Non-pigmented ciliary epithelial cell (primary cell): ENCODE measurements at regions not wholly inside any gene's neighbourhood (a gene's known extent, or its start where the extent isn't known, plus 50 kb on each side); places are given as distances from the start of the nearest gene placed in this dataset.
A peak's percentile ranks its signal among the peaks of the same experiment; 100 is the strongest.
"Not testable (repeated sequence)": the region's sequence is repeated elsewhere in the genome, so short reads cannot be mapped to it uniquely, and the experiment has no call there.

Experiments
- DNase-seq: peaks from one replicate; pipeline ENCODE4 v3.0.0-alpha.2; 2010; ENCODE audit warnings: low read depth

DNA sequence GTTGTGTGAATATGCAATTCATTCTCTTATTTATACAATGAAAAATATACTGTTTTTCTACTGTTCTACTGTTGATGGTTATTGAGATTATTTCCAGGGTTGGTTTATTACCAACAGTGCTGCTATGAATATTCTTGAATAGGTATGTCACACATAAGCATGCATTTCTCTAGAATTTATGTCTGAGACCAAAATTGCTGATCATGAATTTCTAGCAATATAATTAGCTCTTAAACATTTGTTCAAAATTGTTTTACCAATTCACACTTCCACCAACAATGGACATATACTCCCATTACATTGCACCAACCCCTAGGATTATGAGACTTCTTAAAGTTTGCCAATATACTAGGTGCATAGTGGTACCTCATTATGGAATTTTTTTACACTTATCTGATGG is 164.1 kb upstream of the KCNQ5 start:
- no peak for DNase-seq

DNA sequence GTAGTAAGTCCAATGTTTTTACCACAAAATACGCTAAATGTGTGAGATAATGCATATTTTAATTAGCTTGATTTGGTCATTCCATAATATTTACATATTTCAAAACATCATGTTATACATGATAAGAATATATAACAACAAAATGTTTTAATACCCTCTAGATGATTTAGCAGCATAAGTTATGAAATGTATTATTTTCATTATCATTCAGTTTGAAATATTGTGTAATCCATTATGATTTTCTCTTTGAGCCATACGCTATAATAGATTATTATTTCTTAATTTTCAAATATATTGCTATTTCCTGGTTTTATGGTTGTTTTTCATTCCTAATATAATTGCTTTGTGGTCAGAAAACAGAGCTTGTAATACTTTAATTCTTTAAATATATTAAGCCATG is 163.3 kb upstream of the KCNQ5 start:
- no peak for DNase-seq

GRCh38 chr6:72461144-72461543 is 160.7 kb upstream of the KCNQ5 start:
- peak; percentile 35 for DNase-seq

DNA sequence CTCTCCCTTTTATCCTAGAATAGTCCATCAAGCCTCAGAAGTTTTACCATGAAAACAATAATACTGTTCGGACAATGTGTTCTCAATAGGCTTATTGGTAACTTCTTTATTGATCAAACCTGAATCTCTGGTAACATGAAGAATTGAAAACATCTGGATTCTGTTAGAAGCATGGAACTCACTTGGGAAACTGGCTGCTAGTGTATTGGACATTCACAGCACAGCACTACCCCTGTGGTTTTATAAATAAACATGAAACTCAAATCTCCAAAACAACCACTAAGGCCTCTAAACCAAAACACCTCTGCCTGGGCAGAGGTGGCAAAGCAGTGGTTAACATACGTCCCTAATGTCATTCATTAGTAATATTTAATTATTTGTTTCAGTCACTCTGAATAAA is 157.6 kb upstream of the KCNQ5 start:
- DNase-seq = no peak

GRCh38 chr6:72464791-72465691 is 156.8 kb upstream of the KCNQ5 start:
- DNase-seq = peak; percentile 28

- DNase-seq = no peak
Measured at GRCh38 chr6:72466471-72466870, 155.4 kb upstream of the KCNQ5 start.

DNA sequence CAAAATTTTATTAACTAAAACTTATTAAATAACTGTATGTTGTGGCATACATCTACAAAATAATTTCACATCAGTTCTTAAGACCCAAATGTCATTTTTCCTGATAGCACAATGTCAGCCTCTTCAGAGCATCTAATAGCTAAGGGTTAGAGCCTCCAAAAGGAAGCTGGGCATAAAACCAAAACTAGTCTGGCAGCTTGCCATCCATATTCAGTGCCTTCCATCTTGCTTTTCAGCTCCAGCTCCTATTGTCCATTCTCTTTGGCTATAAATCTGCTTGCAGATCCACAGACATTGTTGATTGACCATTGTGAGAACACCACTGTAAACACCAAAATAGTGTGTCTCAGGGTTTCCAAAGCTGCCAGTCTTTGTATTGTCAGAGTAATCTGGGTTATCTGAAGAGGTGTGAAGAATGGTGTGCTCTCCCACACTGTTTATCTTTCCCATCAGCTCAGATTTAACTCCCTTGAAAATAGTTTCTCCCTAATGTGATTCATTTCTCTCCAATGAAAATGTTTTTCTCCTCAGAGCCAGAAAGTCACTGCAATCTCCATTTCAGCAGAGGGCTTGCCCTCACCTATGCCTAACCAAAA is 154.8 kb upstream of the KCNQ5 start:
- DNase-seq = no peak

- not testable (repeated sequence) for DNase-seq
Measured at GRCh38 chr6:72469406-72469983, 152.4 kb upstream of the KCNQ5 start.

- DNase-seq = no peak
Measured at GRCh38 chr6:72476051-72476450, 145.8 kb upstream of the KCNQ5 start.

DNA sequence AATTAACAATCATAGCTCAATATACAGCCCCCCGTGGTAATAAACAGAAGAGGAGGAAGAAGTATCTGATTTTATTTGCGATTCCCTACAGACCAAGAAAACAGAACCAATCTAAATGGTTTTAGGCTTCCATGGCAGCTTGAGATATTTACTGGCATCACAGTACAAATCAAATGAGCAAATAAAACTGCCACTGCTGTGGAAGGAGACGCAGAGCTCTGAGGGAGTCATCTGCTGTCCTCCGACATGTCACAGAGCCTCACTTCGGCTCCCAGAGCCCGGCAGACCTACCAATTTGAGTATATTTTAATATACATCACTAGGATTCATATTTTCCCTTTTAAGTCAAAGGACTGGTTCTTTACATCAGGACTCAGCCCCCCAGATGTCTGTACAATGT is 145.2 kb upstream of the KCNQ5 start:
- no peak for DNase-seq

DNA sequence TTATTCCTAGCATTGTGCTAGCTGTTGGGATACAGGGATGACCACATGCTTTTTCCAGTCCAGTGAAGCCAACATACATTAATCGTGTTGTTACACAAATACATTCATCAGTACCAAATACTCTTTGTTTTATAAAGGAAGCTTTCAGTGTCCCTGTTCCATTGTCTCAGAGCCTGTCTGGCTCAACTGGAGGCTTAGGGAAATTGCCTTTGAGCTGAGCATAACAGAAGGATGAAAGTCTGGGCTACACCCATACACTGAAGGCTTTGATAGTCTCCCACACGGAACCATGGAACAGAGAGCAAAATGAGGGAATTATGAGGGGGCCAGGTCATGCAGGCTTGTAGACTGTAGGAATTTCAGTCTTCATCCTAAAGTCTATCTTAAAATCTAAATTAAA is 126.4 kb upstream of the KCNQ5 start:
- DNase-seq = no peak

DNA sequence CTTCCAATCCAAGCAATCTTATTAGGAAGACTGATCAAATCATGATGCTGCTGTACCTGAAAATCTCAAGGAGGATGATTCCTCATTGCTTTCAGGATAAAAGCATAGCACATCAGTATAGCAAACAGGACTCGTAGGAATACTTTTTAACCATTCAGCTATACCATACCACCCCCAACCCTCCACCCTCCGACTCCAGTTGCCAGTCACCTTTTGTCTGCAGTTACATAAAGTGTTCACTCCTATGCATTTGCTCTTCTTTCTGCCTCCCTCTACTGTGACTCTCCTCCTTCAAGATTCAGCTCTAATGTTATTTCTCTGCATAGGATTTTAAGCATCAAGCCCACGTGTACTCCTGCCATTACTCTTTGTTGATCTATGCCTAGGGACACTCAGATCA is 124.7 kb upstream of the KCNQ5 start:
- DNase-seq = no peak

GRCh38 chr6:72500669-72501068 is 121.2 kb upstream of the KCNQ5 start:
- no peak for DNase-seq

DNA sequence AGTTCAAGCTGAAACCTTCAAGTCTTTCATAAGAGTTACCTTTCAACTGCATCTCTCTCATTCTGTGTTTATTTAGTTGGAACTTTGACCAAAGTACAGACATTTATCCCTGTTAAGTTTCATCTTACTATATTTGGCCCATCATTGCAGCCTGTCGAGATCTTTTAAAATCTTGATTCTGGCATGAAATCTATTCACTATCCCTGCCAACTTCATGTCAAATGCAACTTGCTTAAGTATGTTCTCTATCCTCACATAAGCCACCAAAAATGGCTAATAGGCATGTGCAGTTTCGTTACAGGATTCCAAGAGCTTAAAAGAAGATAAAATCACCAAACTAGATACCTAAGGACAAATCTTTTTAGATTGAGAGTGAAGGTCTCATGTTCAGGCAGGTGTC is 117.5 kb upstream of the KCNQ5 start:
- DNase-seq = no peak

- no peak for DNase-seq
Measured at GRCh38 chr6:72505446-72505845, 116.4 kb upstream of the KCNQ5 start.

GRCh38 chr6:72519871-72520270 is 102.0 kb upstream of the KCNQ5 start:
- DNase-seq = no peak

DNA sequence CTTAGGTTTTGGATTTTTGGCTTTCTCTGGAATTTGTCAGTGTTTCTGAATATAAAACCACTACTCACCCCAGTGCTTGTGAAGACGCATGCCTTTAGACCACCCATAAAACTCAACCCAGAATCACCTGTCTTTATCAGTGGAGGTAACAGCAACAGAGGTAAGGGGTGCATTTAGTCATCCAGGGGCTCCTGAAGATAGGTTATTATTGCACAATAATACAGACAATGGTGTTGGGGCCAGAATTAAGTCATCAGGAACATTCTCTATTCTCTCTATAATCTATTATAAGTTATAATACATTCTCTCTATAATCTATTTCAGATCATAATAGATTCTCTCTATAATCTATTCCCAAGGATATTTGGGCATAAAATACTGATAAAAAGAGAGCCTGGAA is 100.2 kb upstream of the KCNQ5 start:
- DNase-seq = no peak

DNA sequence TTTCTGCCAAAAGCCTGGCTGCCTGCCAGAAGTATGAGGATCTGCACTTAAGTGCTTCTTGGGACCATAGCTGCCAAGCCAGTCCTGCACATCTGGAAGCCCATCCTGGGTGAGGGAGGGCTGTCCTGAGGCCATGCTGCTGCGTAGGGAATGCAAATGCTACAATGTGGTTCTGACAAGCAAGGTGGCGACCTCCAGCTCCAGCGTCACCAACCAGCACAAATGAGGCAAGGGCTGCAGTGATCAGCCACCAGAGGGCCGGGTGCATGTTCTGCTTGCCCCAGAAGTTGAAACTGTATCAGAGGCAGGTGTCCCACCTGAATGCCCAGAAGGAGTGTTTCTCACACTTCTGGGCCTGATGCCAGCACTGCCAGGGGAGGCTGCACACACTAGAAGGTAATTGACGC is 99.1 kb upstream of the KCNQ5 start:
- no peak for DNase-seq

GRCh38 chr6:72524011-72524645 is 97.7 kb upstream of the KCNQ5 start:
- no peak for DNase-seq

DNA sequence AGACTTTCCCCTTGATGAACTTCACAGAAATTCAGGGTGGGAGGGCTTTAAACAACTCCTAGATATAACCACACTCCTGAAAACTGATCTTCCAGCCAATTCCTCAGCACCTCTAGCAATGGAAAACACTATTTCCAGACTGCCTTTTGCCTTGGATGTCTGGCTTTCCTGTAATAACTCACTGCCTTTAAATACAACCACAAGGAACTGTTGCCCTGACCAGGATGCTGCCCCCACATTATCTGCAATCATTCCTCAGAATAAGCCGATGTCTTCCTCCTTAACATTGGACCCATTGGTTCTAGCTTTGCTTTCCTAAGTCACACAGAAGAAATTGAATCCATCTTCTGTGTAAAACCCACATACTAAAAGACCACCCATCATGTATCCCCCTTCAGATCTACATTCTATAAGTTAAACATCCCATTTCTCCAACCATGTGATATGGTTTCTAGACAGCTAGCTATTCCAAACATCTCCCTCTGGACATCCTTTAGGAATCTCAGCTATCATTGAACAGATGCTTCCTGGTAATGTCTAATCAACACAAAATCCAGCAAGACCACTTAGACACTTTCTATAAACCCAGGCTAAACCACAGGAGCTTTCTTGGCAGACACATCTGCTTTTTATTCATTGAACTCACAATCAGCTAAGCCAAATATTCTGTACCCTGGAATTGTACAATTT is 95.9 kb upstream of the KCNQ5 start:
- peak; percentile 3 for DNase-seq

GRCh38 chr6:72530152-72530551 is 91.7 kb upstream of the KCNQ5 start:
- no peak for DNase-seq

DNA sequence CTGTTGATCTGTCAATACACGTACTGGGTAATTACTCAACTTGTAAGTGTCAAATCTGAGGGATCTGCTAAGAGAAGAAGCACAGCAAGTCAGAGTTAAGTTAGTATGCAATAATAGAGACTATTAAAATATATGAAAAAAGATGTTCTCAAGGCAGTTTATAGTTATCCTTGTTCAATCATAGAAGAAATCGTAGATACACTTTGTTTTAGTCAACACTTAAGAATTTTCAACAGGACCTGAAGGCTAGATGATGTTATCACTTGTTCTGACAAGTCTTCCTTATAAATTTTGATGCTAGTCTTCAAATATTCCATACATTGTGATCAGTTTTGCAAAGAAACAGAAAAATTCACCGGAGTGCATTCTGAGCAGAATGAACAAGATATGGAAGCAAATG is 91.1 kb upstream of the KCNQ5 start:
- DNase-seq = no peak
